Memory B cell (primary cell): ENCODE measurements at regions not wholly inside any gene's neighbourhood (a gene's known extent, or its start where the extent isn't known, plus 50 kb on each side); places are given as distances from the start of the nearest gene placed in this dataset.
"Not testable (repeated sequence)": the region's sequence is repeated elsewhere in the genome, so short reads cannot be mapped to it uniquely, and the experiment has no call there.

Experiments
- ATAC-seq: fragments of 150-1000 bp; cut with Tn5 transposase; 2 replicates; pipeline ENCODE4 v1.10.0; 2021; ENCODE audit warnings: low read depth, mild to moderate bottlenecking, moderate library complexity
- DNase-seq, 2 donors: peaks; one replicate each; pipeline ENCODE4 v3.0.0; 2022; ENCODE audit warnings: low spot score in 2 of 2
- H3K27ac Mint-ChIP-seq: one replicate; pipeline ENCODE4 v1.8.0; 2022; ENCODE audit warnings: mild to moderate bottlenecking, moderate library complexity, mixed read lengths
- H3K27me3 Mint-ChIP-seq: one replicate; pipeline ENCODE4 v1.8.0; 2022; ENCODE audit warnings: mixed read lengths
- H3K36me3 Mint-ChIP-seq: one replicate; pipeline ENCODE4 v1.8.0; 2022; ENCODE audit warnings: mild to moderate bottlenecking, mixed read lengths
- H3K4me1 Mint-ChIP-seq: one replicate; pipeline ENCODE4 v1.8.0; 2022; ENCODE audit warnings: mixed read lengths
- H3K4me3 Mint-ChIP-seq: one replicate; pipeline ENCODE4 v1.8.0; 2022; ENCODE audit warnings: mild to moderate bottlenecking, moderate library complexity, mixed read lengths
- H3K9me3 Mint-ChIP-seq: one replicate; pipeline ENCODE4 v1.8.0; 2022; ENCODE audit warnings: mixed read lengths

- no peak overlapping the region for H3K4me3 Mint-ChIP-seq
- H3K27ac Mint-ChIP-seq: no peak overlapping the region
- no peak for ATAC-seq
- H3K4me1 Mint-ChIP-seq: peaks cover 7% of the 10 kb centered on the region
- no peak for DNase-seq
- H3K36me3 Mint-ChIP-seq: peaks cover 45% of the 10 kb centered on the region
- H3K9me3 Mint-ChIP-seq: peaks cover 10% of the 10 kb centered on the region
- no peaks in the 10 kb centered on the region for H3K27me3 Mint-ChIP-seq
These were observed 70.6 kb upstream of the ZNF746 start for GRCh38 chr7:149568218-149568617.

- H3K4me1 Mint-ChIP-seq: peaks cover 7% of the 10 kb centered on the region
- DNase-seq (no peak), ATAC-seq (no peak)
- H3K36me3 Mint-ChIP-seq: peaks cover 41% of the 10 kb centered on the region
- peaks cover 10% of the 10 kb centered on the region for H3K9me3 Mint-ChIP-seq
- H3K27ac Mint-ChIP-seq: no peak overlapping the region
- H3K27me3 Mint-ChIP-seq: no peaks in the 10 kb centered on the region
- H3K4me3 Mint-ChIP-seq: no peak overlapping the region
These were observed 68.5 kb upstream of the ZNF746 start for GRCh38 chr7:149566103-149566502.

GRCh38 chr7:149565096-149565382 lies 67.4 kb upstream of the ZNF746 start:
- no peak for ATAC-seq
- no peak for DNase-seq
- peaks cover 7% of the 10 kb centered on the region for H3K9me3 Mint-ChIP-seq
- no peak overlapping the region for H3K27ac Mint-ChIP-seq
- H3K36me3 Mint-ChIP-seq: peaks cover 42% of the 10 kb centered on the region
- no peak overlapping the region for H3K4me3 Mint-ChIP-seq
- no peaks in the 10 kb centered on the region for H3K27me3 Mint-ChIP-seq
- H3K4me1 Mint-ChIP-seq: peaks cover 7% of the 10 kb centered on the region

- Mint-ChIP-seq H3K27ac (no peak overlapping the region), H3K4me3 (no peak overlapping the region), H3K4me1 (peaks cover 7% of the 10 kb centered on the region), H3K36me3 (peaks cover 39% of the 10 kb centered on the region), H3K27me3 (no peaks in the 10 kb centered on the region), H3K9me3 (peaks cover 3% of the 10 kb centered on the region)
- DNase-seq: no peak
- no peak for ATAC-seq
These were observed 66.9 kb upstream of the ZNF746 start for GRCh38 chr7:149564340-149565095.

GRCh38 chr7:149562602-149563001 lies 65.0 kb upstream of the ZNF746 start:
- H3K36me3 Mint-ChIP-seq: peaks cover 33% of the 10 kb centered on the region

GRCh38 chr7:149561072-149561471 lies 63.5 kb upstream of the ZNF746 start:
- ATAC-seq (no peak), DNase-seq (no peak)
- H3K4me1 Mint-ChIP-seq: peaks cover 3% of the 10 kb centered on the region
- H3K27ac Mint-ChIP-seq: peak overlapping the region; percentile 25
- H3K36me3 Mint-ChIP-seq: peaks cover 28% of the 10 kb centered on the region
- no peaks in the 10 kb centered on the region for H3K9me3 Mint-ChIP-seq
- H3K27me3 Mint-ChIP-seq: no peaks in the 10 kb centered on the region
- no peak overlapping the region for H3K4me3 Mint-ChIP-seq

More at GRCh38 chr7:149562602-149563001, 65.0 kb upstream of the ZNF746 start:
- no peak for DNase-seq
- Mint-ChIP-seq H3K27ac (no peak overlapping the region), H3K4me3 (no peak overlapping the region), H3K4me1 (peaks cover 7% of the 10 kb centered on the region), H3K27me3 (no peaks in the 10 kb centered on the region), H3K9me3 (no peaks in the 10 kb centered on the region)
- no peak for ATAC-seq

GRCh38 chr7:149559711-149560110 lies 62.1 kb upstream of the ZNF746 start:
- Mint-ChIP-seq H3K27ac (no peak overlapping the region), H3K4me1 (no peaks in the 10 kb centered on the region), H3K36me3 (peaks cover 21% of the 10 kb centered on the region), H3K4me3 (no peak overlapping the region), H3K27me3 (no peaks in the 10 kb centered on the region), H3K9me3 (no peaks in the 10 kb centered on the region)
- no peak for ATAC-seq
- DNase-seq: no peak

GRCh38 chr7:149558149-149558861 lies 60.7 kb upstream of the ZNF746 start:
- H3K4me1 Mint-ChIP-seq: peaks cover under 1% of the 10 kb centered on the region
- no peaks in the 10 kb centered on the region for H3K27me3 Mint-ChIP-seq
- DNase-seq (no peak), ATAC-seq (no peak)
- no peak overlapping the region for H3K4me3 Mint-ChIP-seq
- H3K27ac Mint-ChIP-seq: no peak overlapping the region
- peaks cover 26% of the 10 kb centered on the region for H3K36me3 Mint-ChIP-seq
- no peaks in the 10 kb centered on the region for H3K9me3 Mint-ChIP-seq

GRCh38 chr7:149556525-149556924 lies 58.9 kb upstream of the ZNF746 start:
- H3K27ac Mint-ChIP-seq, H3K9me3 Mint-ChIP-seq, ATAC-seq, DNase-seq, H3K4me3 Mint-ChIP-seq, H3K27me3 Mint-ChIP-seq, H3K4me1 Mint-ChIP-seq: not testable (repeated sequence)
- peaks cover 39% of the 10 kb centered on the region for H3K36me3 Mint-ChIP-seq

GRCh38 chr7:149554821-149555220 lies 57.2 kb upstream of the ZNF746 start:
- H3K4me1 Mint-ChIP-seq, H3K4me3 Mint-ChIP-seq, H3K27me3 Mint-ChIP-seq, H3K27ac Mint-ChIP-seq, ATAC-seq, DNase-seq, H3K9me3 Mint-ChIP-seq: not testable (repeated sequence)
- H3K36me3 Mint-ChIP-seq: peaks cover 40% of the 10 kb centered on the region

GRCh38 chr7:149553991-149554390 lies 56.4 kb upstream of the ZNF746 start:
- not testable (repeated sequence) for ATAC-seq

GRCh38 chr7:149552799-149553198 lies 55.2 kb upstream of the ZNF746 start:
- Mint-ChIP-seq H3K36me3 (peaks cover 50% of the 10 kb centered on the region), H3K27ac (peak overlapping the region; percentile 68), H3K4me3 (no peak overlapping the region), H3K9me3 (no peaks in the 10 kb centered on the region), H3K4me1 (peaks cover 5% of the 10 kb centered on the region), H3K27me3 (no peaks in the 10 kb centered on the region)
- no peak for ATAC-seq
- DNase-seq: no peak

More at GRCh38 chr7:149553991-149554390, 56.4 kb upstream of the ZNF746 start:
- H3K27ac Mint-ChIP-seq, H3K4me3 Mint-ChIP-seq, H3K9me3 Mint-ChIP-seq, DNase-seq, H3K4me1 Mint-ChIP-seq, H3K27me3 Mint-ChIP-seq: not testable (repeated sequence)
- H3K36me3 Mint-ChIP-seq: peaks cover 45% of the 10 kb centered on the region
